Spinal cord (tissue), 9 donors: ENCODE measurements at regions not wholly inside any gene's neighbourhood (a gene's known extent, or its start where the extent isn't known, plus 50 kb on each side); places are given as distances from the start of the nearest gene placed in this dataset.
A peak's percentile ranks its signal among the peaks of the same experiment; 100 is the strongest.

Experiments used
- DNase-seq, 6 donors: peaks; one replicate each; pipeline versions ENCODE4 v3.0.0 to v3.0.0-alpha.2; 2013 to 2015; ENCODE audit warnings: low spot score in 6 of 6, low read depth in 4 of 6
- H3K27ac ChIP-seq: one replicate; pipeline ENCODE4 v1.5.1; 2013; ENCODE audit warnings: low read depth, low read length, control low read depth
- H3K27me3 ChIP-seq: one replicate; pipeline ENCODE4 v1.6.1; 2013; ENCODE audit warnings: low read length; ENCODE audit not compliant: control insufficient read depth, insufficient read depth
- H3K36me3 ChIP-seq: one replicate; pipeline ENCODE4 v1.6.1; 2013; ENCODE audit warnings: low read length; ENCODE audit not compliant: control insufficient read depth, insufficient read depth
- H3K4me1 ChIP-seq: one replicate; pipeline ENCODE4 v1.6.1; 2013; ENCODE audit warnings: low read length; ENCODE audit not compliant: control insufficient read depth, insufficient read depth
- H3K4me3 ChIP-seq: one replicate; pipeline ENCODE4 v1.5.1; 2013; ENCODE audit warnings: low read depth, low read length, control low read depth
- H3K9me3 ChIP-seq: one replicate; pipeline ENCODE4 v1.6.1; 2013; ENCODE audit warnings: low read length; ENCODE audit not compliant: control insufficient read depth, insufficient read depth
- WGBS: methylation state at CpG from one replicate; pipeline ENCODE4 v1.1.5; 2013; ENCODE audit warnings: missing lambda C conversion rate; ENCODE audit not compliant: insufficient coverage; 5-methylcytosine and 5-hydroxymethylcytosine counted together
- donor health status: healthy.

- no peak for DNase-seq
- no peaks in the 10 kb centered on the region for H3K36me3 ChIP-seq
- H3K4me1 ChIP-seq, result no peaks in the 10 kb centered on the region
- no peak overlapping the region for H3K27ac ChIP-seq
- no peak overlapping the region for H3K4me3 ChIP-seq
- H3K27me3 ChIP-seq, result no peaks in the 10 kb centered on the region
- no peaks in the 10 kb centered on the region for H3K9me3 ChIP-seq
- WGBS, result 86% methylated on average over 9 of the region's 10 CpGs
These were observed 442.3 kb upstream of the PFKP start for GRCh38 chr10:2625094-2625493.

- DNase-seq, result no peak
- Histone ChIP-seq H3K9me3 (no peaks in the 10 kb centered on the region), H3K27ac (no peak overlapping the region), H3K36me3 (no peaks in the 10 kb centered on the region), H3K27me3 (no peaks in the 10 kb centered on the region), H3K4me1 (no peaks in the 10 kb centered on the region), H3K4me3 (no peak overlapping the region)
- 91% methylated on average over 10 of the region's 12 CpGs for WGBS
These were observed 443.6 kb upstream of the PFKP start for GRCh38 chr10:2623675-2624274.

DNA sequence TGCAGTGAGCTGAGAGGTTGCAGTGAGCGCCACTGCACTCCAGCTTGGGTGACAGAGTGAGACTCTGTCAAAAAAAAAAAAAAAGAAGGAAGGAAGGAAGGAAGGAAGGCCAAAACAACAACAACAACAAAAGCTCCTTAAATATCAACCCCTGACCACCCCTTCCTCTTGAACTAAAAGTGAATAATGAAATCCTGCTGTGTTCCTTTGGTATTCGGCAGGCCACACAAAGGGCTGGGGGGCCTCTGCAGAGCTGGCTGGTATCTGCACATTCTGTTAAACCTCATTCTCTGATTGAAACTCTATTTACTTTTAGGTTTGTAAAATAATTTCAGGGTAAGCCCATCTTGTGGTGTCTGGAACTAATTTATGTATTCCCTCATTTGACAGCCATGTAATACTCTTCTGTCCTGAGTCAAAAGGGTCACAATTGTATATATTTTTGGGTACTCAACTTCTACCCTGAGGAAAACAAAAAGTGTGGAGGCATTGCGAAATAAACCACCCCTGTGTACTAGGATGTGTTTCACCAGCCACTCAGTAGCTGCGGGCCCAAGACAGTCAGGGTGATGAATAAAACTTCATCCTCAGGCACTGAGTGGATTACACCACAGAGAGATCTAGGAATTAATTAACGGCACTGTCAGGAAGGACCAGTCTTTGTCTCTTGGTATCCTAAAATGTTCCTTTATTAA, 446.4 kb upstream of the PFKP start:
- Histone ChIP-seq H3K36me3 (no peaks in the 10 kb centered on the region), H3K27ac (no peak overlapping the region), H3K4me1 (no peaks in the 10 kb centered on the region), H3K9me3 (no peaks in the 10 kb centered on the region), H3K27me3 (no peaks in the 10 kb centered on the region), H3K4me3 (no peak overlapping the region)
- DNase-seq, result no peak
- WGBS, result 57% methylated on average over 1 of the region's 5 CpGs

- no peak for DNase-seq
- Histone ChIP-seq H3K27ac (no peak overlapping the region), H3K9me3 (no peaks in the 10 kb centered on the region), H3K27me3 (no peaks in the 10 kb centered on the region), H3K4me1 (no peaks in the 10 kb centered on the region), H3K36me3 (no peaks in the 10 kb centered on the region), H3K4me3 (no peak overlapping the region)
- no CpG with 5 or more reads among the region's 4 CpGs for WGBS
These were observed 447.4 kb upstream of the PFKP start for GRCh38 chr10:2619916-2620315.

DNA sequence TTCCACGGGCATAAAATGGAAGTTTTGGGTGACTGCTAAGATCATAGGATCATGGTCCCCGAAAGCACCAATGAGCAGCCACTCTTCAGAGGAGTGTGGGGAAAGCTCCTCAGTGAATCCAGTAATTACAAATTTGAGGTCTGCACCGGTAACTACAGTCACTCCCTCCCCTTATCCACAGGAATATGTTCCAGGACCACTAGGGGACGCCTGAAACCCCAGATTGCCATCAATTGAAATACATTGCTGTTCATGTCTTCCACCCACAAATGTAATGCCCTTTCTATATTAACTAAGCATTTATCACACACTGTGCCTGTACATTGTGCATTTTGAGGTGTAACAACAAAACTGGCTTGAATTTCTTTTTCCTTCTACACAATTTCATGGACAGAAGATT, 447.9 kb upstream of the PFKP start:
- Histone ChIP-seq H3K27ac (no peak overlapping the region), H3K27me3 (no peaks in the 10 kb centered on the region), H3K9me3 (no peaks in the 10 kb centered on the region), H3K4me3 (no peak overlapping the region), H3K36me3 (no peaks in the 10 kb centered on the region), H3K4me1 (no peaks in the 10 kb centered on the region)
- WGBS, result 52% methylated on average over 3 of the region's 4 CpGs
- peak in 3 of 6 donors; percentile 18 to 67 (median 55) for DNase-seq

- Histone ChIP-seq H3K9me3 (no peaks in the 10 kb centered on the region), H3K4me3 (no peak overlapping the region), H3K4me1 (no peaks in the 10 kb centered on the region), H3K27me3 (no peaks in the 10 kb centered on the region), H3K27ac (no peak overlapping the region), H3K36me3 (no peaks in the 10 kb centered on the region)
- 67% methylated on average over 2 of the region's 5 CpGs for WGBS
- no peak for DNase-seq
These were observed 448.7 kb upstream of the PFKP start for GRCh38 chr10:2618690-2619089.

- H3K9me3 ChIP-seq, result no peaks in the 10 kb centered on the region
- WGBS, result 100% methylated on average over 2 of the region's 3 CpGs
- no peaks in the 10 kb centered on the region for H3K27me3 ChIP-seq
These were observed 451.1 kb upstream of the PFKP start for GRCh38 chr10:2616215-2616614.

GRCh38 chr10:2611603-2612002, 455.7 kb upstream of the PFKP start:
- 78% methylated on average over 3 of the region's 4 CpGs for WGBS
- H3K27me3 ChIP-seq, result no peaks in the 10 kb centered on the region
- H3K9me3 ChIP-seq, result no peaks in the 10 kb centered on the region
- no peak overlapping the region for H3K4me3 ChIP-seq
- no peaks in the 10 kb centered on the region for H3K36me3 ChIP-seq
- H3K27ac ChIP-seq, result no peak overlapping the region
- no peak for DNase-seq
- no peaks in the 10 kb centered on the region for H3K4me1 ChIP-seq

More at GRCh38 chr10:2616215-2616614, 451.1 kb upstream of the PFKP start:
- Histone ChIP-seq H3K27ac (no peak overlapping the region), H3K36me3 (no peaks in the 10 kb centered on the region), H3K4me3 (no peak overlapping the region), H3K4me1 (no peaks in the 10 kb centered on the region)
- no peak for DNase-seq

DNA sequence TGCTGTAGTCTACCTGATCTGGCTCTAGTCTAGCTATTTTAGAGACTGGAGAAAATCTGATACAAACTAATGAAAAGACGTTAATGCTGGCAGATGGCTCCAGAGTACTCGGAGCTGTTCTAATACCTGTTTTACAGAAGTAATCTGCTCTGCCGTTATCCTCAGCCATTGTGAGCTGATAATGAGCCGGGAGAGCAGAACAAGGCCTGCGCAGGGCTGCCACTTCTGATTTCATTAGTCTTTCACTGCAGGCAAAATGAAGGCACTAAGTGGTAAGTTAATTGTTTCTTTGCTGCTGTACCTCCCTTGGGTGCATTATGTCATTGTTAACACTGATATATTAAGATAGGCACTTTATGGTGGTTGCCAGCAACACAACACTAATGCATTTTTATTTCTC, 456.4 kb upstream of the PFKP start:
- Histone ChIP-seq H3K9me3 (no peaks in the 10 kb centered on the region), H3K4me1 (no peaks in the 10 kb centered on the region), H3K4me3 (no peak overlapping the region), H3K27ac (no peak overlapping the region), H3K36me3 (no peaks in the 10 kb centered on the region), H3K27me3 (no peaks in the 10 kb centered on the region)
- 45% methylated on average over 5 of the region's 5 CpGs for WGBS
- peak in 4 of 6 donors; percentile 20 to 97 (median 42) for DNase-seq

DNA sequence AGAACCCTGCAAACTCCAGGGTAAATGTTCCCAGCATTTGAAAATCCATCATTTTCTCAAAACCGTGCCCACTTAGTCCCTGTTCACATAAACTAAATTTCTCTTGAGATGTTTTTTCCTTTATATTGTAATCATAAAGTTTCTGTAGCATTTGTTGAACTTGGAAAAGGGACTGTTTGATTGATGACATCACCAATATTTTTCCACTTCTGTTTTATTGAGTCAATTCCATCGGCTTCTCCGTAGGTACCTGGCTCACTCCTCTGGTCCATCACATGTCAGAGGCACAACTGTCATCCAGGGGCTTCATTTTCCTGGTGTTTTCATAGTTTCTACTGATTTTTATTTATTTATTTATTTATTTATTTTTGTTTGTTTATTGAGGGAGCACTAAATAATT, 462.5 kb upstream of the PFKP start:
- H3K27me3 ChIP-seq, result no peaks in the 10 kb centered on the region
- no peak overlapping the region for H3K4me3 ChIP-seq
- H3K27ac ChIP-seq, result no peak overlapping the region
- no CpG with 5 or more reads among the region's 3 CpGs for WGBS
- H3K9me3 ChIP-seq, result no peaks in the 10 kb centered on the region
- H3K36me3 ChIP-seq, result no peaks in the 10 kb centered on the region
- DNase-seq, result no peak
- no peaks in the 10 kb centered on the region for H3K4me1 ChIP-seq
